Panc1 (cell line): ENCODE measurements at regions not wholly inside any gene's neighbourhood (a gene's known extent, or its start where the extent isn't known, plus 50 kb on each side); places are given as distances from the start of the nearest gene placed in this dataset.

Source experiments
- ATAC-seq: fragments of 200-7000 bp; cut with Tn5 transposase; 2 replicates; pipeline ENCODE4 v1.9.1; 2020; ENCODE audit warnings: mild to moderate bottlenecking, moderate library complexity
- BruUV-seq: library from RNA; stranded (reverse); fragments of 400-500 nt; replicated peaks from 2 replicates; lab custom pipeline; 2021; lab: Mats Ljungman, UMichigan
- CTCF ChIA-PET: fragments of 300-600 bp; sonication (Branson Sonifier 250); formaldehyde crosslinking; loops from one replicate; lab custom pipeline; 2022; ENCODE audit warnings: antibody characterized with exemption; lab: Charles Lee
- POLR2A ChIA-PET: fragments of 300-600 bp; sonication (Branson Sonifier 250); formaldehyde crosslinking; loops from one replicate; lab custom pipeline; 2022; ENCODE audit warnings: antibody characterized with exemption; lab: Charles Lee
- DNase-seq: peaks from one replicate; pipeline ENCODE4 v3.0.0-alpha.2; 2010; ENCODE audit warnings: low read depth, low spot score
- H3K27ac ChIP-seq: 2 replicates; pipeline ENCODE4 v1.5.1; 2011; ENCODE audit warnings: mild to moderate bottlenecking, low read length, inconsistent platforms
- H3K27me3 ChIP-seq: fragments of 200-500 bp; sonication (Bioruptor generic); 2 replicates; pipeline ENCODE4 v1.6.0; 2014; ENCODE audit warnings: low read length, inconsistent platforms; ENCODE audit not compliant: control insufficient read depth, insufficient read depth
- H3K36me3 ChIP-seq: fragments of 200-500 bp; sonication (Bioruptor generic); 2 replicates; pipeline ENCODE4 v1.5.1; 2014; ENCODE audit warnings: inconsistent platforms, mild to moderate bottlenecking, low read length, moderate library complexity; ENCODE audit not compliant: control insufficient read depth, insufficient read depth
- H3K4me1 ChIP-seq: 2 replicates; pipeline ENCODE4 v1.5.1; 2011; ENCODE audit warnings: inconsistent platforms, mild to moderate bottlenecking, low read length, moderate library complexity; ENCODE audit not compliant: control insufficient read depth, insufficient read depth
- H3K4me3 ChIP-seq, 2 experiments: 2 replicates each; pipeline ENCODE4 v1.5.1; 2011 to 2012; ENCODE audit warnings: low read depth in 2 of 2, low read length in 2 of 2, mild to moderate bottlenecking in 2 of 2, inconsistent platforms in 1 of 2, moderate library complexity in 1 of 2
- H3K9me3 ChIP-seq: fragments of 200-500 bp; sonication (Bioruptor generic); 2 replicates; pipeline ENCODE4 v1.5.1; 2014; ENCODE audit warnings: low read depth, mild to moderate bottlenecking, inconsistent platforms, low read length, moderate library complexity; ENCODE audit not compliant: control insufficient read depth, insufficient read depth
- CTCF ChIP-seq: fragments of 450-650 bp; IDR thresholded peaks from 2 replicates; pipeline ENCODE4 v1.5.1; 2017; ENCODE audit warnings: mild to moderate bottlenecking
- POLR2AphosphoS5 ChIP-seq: IDR thresholded peaks from 2 replicates; pipeline ENCODE4 v1.6.1; 2012; ENCODE audit warnings: mild to moderate bottlenecking, low read depth, low read length, moderate library complexity
- REST ChIP-seq, 2 experiments: IDR thresholded peaks; 2 replicates each; pipeline ENCODE4 v1.6.1; 2011 to 2012; ENCODE audit warnings: low read depth in 2 of 2, control low read depth in 1 of 2, low read length in 1 of 2, mild to moderate bottlenecking in 1 of 2, moderate library complexity in 1 of 2; ENCODE audit not compliant: insufficient read depth in 1 of 2
- SIN3A ChIP-seq: IDR thresholded peaks from 2 replicates; pipeline ENCODE4 v1.6.1; 2012; ENCODE audit warnings: low read depth, mild to moderate bottlenecking, low read length, moderate library complexity, borderline replicate concordance; ENCODE audit not compliant: insufficient read depth
- TCF7L2 ChIP-seq: IDR thresholded peaks from 2 replicates; pipeline ENCODE4 v1.6.1; 2011; ENCODE audit warnings: mild to moderate bottlenecking, low read depth, low read length, inconsistent platforms
- in situ Hi-C: cut with HindIII; loops from 2 replicates; pipeline ENCODE4 v1.10.0; 2016; ENCODE audit warnings: low sequenced_read_pairs, low pct_unique_long_range_greater_than_20kb
- intact Hi-C: fragments of 100-400 bp; cut with micrococcal nuclease; formaldehyde crosslinking; loops from one replicate; pipeline ENCODE4 v1.10.0; 2022; ENCODE audit not compliant: unreplicated experiment

- intact Hi-C loops, result no loop called here
- no peaks in the 10 kb centered on the region for H3K9me3 ChIP-seq
- in situ Hi-C loops, result no loop called here
- no peaks in the 10 kb centered on the region for H3K36me3 ChIP-seq
- no peaks in the 10 kb centered on the region for H3K27me3 ChIP-seq
- no peak overlapping the region for H3K4me3 ChIP-seq
- no TSS peak for BruUV-seq
- CTCF ChIA-PET, result no interaction called here
- no peak overlapping the region for H3K27ac ChIP-seq
- no peak for ATAC-seq
- TF ChIP-seq REST (IDR thresholded peaks at IDR 0.05; ENCODE audit: insufficient read depth in 1 of 2, low read depth in 2 of 2, low read length in 1 of 2), result no peak
- TF ChIP-seq SIN3A, result no peak
- TF ChIP-seq POLR2AphosphoS5, result no peak
- TF ChIP-seq TCF7L2, result no peak
- TF ChIP-seq CTCF, result no peak
- H3K4me1 ChIP-seq, result no peaks in the 10 kb centered on the region
- POLR2A ChIA-PET, result no interaction called here
- DNase-seq, result no peak
Observed at GRCh38 chr13:107190065-107190464, 622.1 kb upstream of the ARGLU1 start.

DNA sequence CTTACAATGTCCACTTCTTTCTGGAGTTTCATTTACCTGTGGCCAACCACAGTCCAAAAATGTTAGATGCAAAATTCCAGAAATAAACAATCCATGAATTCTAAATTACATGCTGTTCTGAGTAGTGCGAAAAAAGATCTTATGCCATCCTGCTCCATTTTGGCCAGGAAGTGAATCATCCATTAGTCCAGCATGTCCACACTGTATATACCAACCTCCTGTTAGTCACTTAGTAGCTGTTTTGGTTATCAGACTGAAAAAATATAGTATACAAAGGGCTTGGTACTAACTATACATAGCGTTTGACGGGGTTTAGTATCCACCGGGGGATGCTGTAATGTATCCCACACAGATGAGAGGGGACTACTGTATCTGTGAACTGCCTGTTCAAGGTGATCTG lies 618.0 kb upstream of the ARGLU1 start:
- Histone ChIP-seq H3K36me3 (no peaks in the 10 kb centered on the region), H3K27ac (no peak overlapping the region), H3K9me3 (no peaks in the 10 kb centered on the region), H3K4me3 (no peak overlapping the region), H3K4me1 (no peaks in the 10 kb centered on the region), H3K27me3 (no peaks in the 10 kb centered on the region)
- ChIA-PET POLR2A (no interaction called here), CTCF (no interaction called here)
- in situ Hi-C loops, result no loop called here
- no peak for TF ChIP-seq TCF7L2
- no peak for TF ChIP-seq REST (IDR thresholded peaks at IDR 0.05; ENCODE audit: insufficient read depth in 1 of 2, low read depth in 2 of 2, low read length in 1 of 2)
- TF ChIP-seq POLR2AphosphoS5, result no peak
- no peak for TF ChIP-seq SIN3A
- TF ChIP-seq CTCF, result no peak
- BruUV-seq, result no TSS peak
- no peak for ATAC-seq
- DNase-seq, result no peak
- intact Hi-C loops, result no loop called here
